Neural crest cell (in vitro differentiated cells): ENCODE measurements at regions not wholly inside any gene's neighbourhood (a gene's known extent, or its start where the extent isn't known, plus 50 kb on each side); places are given as distances from the start of the nearest gene placed in this dataset.

Source experiments
- DNase-seq: peaks from one replicate; pipeline ENCODE4 v3.0.0; 2021; ENCODE audit warnings: low read depth, mixed read lengths, low spot score
- H3K27ac Mint-ChIP-seq: one replicate; pipeline ENCODE4 v1.8.0; 2021; ENCODE audit warnings: mild to moderate bottlenecking, mixed read lengths; ENCODE audit not compliant: unreplicated experiment
- H3K27me3 Mint-ChIP-seq: 2 replicates; pipeline ENCODE4 v1.8.0; 2021; ENCODE audit warnings: low read depth, mild to moderate bottlenecking, mixed read lengths
- H3K36me3 Mint-ChIP-seq: 2 replicates; pipeline ENCODE4 v1.8.0; 2021; ENCODE audit warnings: low read depth, mild to moderate bottlenecking, mixed read lengths
- H3K4me1 Mint-ChIP-seq: 2 replicates; pipeline ENCODE4 v1.8.0; 2021; ENCODE audit warnings: mixed read lengths
- H3K4me3 Mint-ChIP-seq: one replicate; pipeline ENCODE4 v1.8.0; 2021; ENCODE audit warnings: mild to moderate bottlenecking, mixed read lengths
- H3K9me3 Mint-ChIP-seq: 2 replicates; pipeline ENCODE4 v1.8.0; 2021; ENCODE audit warnings: mixed read lengths
- TF ChIP-seq, protein P1 (sequence below): fragments of 200-600 bp; sonication (generic); conservative IDR thresholded peaks from 2 replicates; pipeline ENCODE4 v1.5.0; 2021; ENCODE audit warnings: antibody characterized with exemption, mild to moderate bottlenecking

DNA sequence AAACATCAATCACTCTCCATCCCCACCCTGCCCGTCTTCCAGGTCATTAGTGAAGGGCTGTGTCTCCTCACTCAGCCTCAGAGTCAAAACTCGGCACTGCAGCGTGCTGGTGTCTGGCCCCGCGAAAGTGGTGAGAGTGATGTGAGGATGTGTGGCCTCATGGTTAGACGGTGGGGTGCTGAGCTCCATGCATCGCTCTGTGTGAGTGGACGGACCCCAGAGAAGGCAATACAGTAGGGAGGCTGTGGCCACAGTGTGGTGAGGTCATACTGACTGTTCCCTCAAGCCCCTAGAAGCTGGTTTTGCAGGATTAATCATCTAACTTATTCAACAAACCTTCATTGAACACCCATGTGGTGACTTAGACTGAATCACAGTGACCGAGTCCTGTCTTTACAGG is 329.9 kb upstream of the AJAP1 start:
- TF ChIP-seq, protein P1, sequence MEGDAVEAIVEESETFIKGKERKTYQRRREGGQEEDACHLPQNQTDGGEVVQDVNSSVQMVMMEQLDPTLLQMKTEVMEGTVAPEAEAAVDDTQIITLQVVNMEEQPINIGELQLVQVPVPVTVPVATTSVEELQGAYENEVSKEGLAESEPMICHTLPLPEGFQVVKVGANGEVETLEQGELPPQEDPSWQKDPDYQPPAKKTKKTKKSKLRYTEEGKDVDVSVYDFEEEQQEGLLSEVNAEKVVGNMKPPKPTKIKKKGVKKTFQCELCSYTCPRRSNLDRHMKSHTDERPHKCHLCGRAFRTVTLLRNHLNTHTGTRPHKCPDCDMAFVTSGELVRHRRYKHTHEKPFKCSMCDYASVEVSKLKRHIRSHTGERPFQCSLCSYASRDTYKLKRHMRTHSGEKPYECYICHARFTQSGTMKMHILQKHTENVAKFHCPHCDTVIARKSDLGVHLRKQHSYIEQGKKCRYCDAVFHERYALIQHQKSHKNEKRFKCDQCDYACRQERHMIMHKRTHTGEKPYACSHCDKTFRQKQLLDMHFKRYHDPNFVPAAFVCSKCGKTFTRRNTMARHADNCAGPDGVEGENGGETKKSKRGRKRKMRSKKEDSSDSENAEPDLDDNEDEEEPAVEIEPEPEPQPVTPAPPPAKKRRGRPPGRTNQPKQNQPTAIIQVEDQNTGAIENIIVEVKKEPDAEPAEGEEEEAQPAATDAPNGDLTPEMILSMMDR: no peak
- no peaks in the 10 kb centered on the region for H3K36me3 Mint-ChIP-seq
- no peak overlapping the region for H3K27ac Mint-ChIP-seq
- no peak overlapping the region for H3K4me3 Mint-ChIP-seq
- no peaks in the 10 kb centered on the region for H3K4me1 Mint-ChIP-seq
- H3K27me3 Mint-ChIP-seq: peaks cover 2% of the 10 kb centered on the region
- no peaks in the 10 kb centered on the region for H3K9me3 Mint-ChIP-seq
- no peak for DNase-seq

DNA sequence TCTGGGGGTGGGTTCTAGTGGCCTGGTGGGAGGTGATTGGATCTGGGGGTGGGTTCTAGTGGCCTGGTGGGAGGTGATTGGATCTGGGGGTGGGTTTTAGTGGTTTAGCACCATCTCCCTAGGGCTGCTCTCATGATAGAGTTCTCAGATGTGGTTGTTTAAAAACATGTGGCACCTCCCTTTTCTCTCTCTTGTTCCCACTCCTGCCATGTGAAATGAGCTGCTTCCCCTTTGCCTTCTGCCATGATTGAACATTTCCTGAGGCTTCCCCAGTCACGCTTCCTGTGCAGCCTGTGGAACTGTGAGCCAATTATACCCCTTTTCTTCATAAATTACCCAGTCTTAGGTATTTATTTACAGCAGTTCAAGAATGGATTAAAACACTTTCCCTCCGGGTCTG is 327.3 kb upstream of the AJAP1 start:
- H3K4me1 Mint-ChIP-seq: no peaks in the 10 kb centered on the region
- no peak overlapping the region for H3K4me3 Mint-ChIP-seq
- H3K9me3 Mint-ChIP-seq: no peaks in the 10 kb centered on the region
- H3K27ac Mint-ChIP-seq: no peak overlapping the region
- TF ChIP-seq, protein P1: no peak
- DNase-seq: no peak
- no peaks in the 10 kb centered on the region for H3K27me3 Mint-ChIP-seq
- no peaks in the 10 kb centered on the region for H3K36me3 Mint-ChIP-seq

DNA sequence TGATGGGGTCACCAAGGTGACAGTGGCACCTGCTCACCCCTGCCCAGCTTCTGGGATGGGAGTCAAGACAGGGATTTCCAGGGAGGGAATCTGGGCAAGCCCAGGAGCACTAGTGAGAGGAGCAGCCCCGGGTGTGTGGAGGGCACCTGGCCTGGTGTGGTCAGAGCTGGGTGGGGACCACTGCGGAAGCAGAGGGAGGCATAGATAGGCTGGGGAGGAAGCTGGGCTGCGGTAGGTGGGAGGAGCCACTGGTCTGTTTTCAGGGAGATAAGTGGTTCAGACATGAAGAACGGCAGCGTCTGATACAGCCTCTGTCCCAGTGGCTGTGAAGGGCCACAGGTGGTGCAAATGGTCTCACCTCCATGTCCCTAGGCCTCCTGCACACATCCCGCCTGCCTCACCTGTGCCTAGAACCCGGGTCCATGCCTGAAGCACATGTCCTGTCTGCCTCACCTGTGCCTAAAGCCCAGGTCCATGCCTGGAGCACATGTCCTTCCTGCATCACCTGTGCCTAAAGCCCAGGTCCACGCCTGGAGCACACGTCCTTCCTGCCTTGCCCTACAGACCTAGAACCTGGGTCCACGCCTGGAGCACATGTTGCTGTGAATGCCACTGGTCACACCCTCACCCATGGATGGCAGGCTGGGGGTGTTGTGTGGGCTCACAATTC is 325.9 kb upstream of the AJAP1 start:
- H3K9me3 Mint-ChIP-seq: peaks cover 2% of the 10 kb centered on the region
- H3K4me3 Mint-ChIP-seq: no peak overlapping the region
- H3K27me3 Mint-ChIP-seq: no peaks in the 10 kb centered on the region
- no peaks in the 10 kb centered on the region for H3K36me3 Mint-ChIP-seq
- DNase-seq: no peak
- H3K4me1 Mint-ChIP-seq: no peaks in the 10 kb centered on the region
- no peak overlapping the region for H3K27ac Mint-ChIP-seq
- TF ChIP-seq, protein P1: no peak

DNA sequence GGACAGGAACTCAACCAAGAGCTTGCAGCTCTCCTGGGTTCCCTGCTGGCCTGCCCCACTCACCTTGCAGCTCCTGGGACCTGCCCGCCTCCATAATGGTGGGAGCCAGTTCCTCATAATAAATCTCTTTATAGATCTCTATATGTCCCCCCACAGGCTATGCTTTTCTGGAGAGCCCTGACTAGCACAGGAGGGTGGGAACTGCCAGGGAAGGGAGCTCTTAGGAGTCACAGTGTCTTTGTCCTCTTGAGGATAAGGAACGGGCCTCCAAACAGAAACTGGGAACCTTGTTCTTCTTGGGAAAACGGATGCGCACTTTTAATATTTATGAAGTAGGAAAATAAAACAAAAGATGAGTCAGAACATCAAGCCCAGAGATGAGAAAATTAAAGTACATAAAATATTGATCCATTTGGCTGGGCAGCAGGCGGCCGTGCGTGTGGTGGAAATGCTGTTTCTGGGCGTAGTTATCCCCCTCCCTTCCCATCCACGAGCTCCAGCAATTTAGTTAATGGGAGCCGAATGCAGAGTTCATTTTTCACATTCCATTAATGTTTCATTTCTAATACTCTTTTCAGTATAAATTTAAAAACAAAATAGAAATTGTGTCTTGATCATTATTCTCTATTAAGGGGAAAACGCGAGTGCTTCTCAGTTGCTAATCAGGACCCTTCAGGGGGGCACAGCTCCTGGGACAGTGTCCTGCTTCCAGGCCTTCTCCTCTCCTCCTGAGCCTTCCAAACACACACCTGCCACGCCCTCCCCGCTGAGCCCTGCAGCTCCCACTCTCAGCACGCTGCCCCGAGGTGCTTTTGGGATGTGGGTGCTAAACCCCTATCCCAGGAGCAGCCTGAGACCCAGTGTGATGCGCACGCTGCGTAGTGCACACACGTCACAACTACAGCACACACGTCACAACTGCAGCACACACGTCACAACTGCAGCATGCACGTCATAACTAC is 323.3 kb upstream of the AJAP1 start:
- Mint-ChIP-seq H3K4me1 (no peaks in the 10 kb centered on the region), H3K36me3 (no peaks in the 10 kb centered on the region), H3K4me3 (no peak overlapping the region), H3K27ac (no peak overlapping the region), H3K27me3 (no peaks in the 10 kb centered on the region), H3K9me3 (peaks cover 3% of the 10 kb centered on the region)
- no peak for DNase-seq
- TF ChIP-seq, protein P1: no peak

DNA sequence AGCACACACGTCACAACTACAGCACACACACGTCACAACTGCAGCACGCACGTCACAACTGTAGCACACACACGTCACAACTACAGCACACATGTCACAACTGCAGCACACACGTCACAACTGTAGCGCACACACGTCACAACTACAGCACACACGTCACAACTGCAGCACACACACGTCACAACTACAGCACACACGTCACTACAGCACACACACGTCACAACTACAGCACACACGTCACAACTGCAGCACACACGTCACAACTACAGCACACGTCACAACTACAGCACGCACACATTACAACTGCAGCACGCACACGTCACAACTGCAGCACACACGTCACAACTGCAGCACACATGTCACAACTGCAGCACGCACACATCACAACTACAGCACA is 322.6 kb upstream of the AJAP1 start:
- Mint-ChIP-seq H3K4me3 (no peak overlapping the region), H3K27ac (no peak overlapping the region), H3K4me1 (no peaks in the 10 kb centered on the region), H3K27me3 (no peaks in the 10 kb centered on the region), H3K9me3 (peaks cover 7% of the 10 kb centered on the region), H3K36me3 (peaks cover 5% of the 10 kb centered on the region)
- TF ChIP-seq, protein P1: no peak
- no peak for DNase-seq
